ENCODE measurements at regions not wholly inside any gene's neighbourhood (a gene's known extent, or its start where the extent isn't known, plus 50 kb on each side); places are given as distances from the start of the nearest gene placed in this dataset.

DNA sequence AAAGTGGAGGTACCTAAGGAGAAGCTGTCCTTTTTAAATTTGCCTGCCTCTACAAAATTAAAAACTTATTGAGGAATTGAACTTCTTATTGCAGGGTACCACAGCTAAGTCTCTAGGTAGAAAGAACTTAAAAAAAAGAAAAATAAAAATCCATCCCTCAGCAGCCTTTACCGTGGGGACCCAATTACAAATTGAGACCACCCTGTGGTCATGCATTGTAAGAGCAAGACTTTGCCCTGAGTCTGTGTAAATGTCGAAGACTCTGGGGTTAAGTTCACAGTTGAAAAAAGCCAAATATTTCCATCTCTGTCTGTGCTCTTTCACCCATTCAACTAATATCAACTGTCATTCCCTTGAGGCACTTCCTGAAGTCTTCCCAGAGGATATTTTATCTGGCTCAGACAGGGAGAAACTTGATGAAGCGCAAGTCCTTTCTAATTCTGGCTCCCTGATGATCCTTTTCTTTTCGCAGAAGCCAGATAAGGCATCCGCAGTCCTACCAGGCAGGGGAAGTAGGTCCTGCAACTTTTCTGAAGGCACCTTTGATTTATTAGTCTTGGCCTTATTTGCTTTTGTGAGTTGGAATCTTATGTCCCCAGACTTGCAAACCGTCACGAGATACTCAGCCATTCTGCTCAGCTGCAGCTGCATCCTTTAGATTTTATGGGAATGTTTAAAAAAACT, 323.8 kb upstream of the WWC1 start:
- no peak for DNase-seq

DNA sequence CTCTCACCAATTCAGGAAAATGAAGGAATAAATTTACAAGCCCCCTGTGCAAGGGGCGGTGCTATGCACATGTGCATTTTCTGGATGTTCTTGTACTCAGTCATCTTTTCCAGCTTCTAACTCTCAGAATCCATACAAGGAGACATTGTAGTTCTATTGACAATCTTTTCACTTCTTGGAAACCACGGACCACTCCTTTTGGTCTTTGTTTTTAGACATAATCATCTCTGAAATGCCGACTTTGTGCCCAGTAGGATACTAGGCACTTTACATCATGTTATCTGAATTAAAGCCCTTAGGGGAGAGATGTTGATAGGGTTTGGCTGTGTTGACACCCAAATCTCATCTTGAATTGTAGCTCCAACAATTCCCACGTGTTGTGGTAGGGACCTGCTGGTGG, 322.6 kb upstream of the WWC1 start:
- DNase-seq, result no peak

DNA sequence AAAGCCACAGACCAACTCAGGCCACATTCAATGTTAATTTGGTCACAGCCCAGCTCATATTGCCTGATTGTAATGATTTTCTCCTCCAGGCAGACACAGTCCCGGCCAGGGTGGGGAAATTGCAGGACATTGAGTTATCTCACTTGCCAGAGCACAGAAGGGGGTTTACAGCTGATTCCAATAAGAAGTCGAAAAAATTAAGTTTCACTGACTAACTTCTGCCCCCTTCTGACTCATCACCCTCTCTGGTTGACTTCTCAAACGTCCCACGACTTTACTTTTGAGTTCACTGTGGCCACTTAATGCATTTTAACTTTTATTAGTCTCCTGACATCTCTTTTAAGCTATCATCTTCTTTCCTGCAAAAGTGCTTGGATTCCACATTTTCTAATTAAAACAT, 321.4 kb upstream of the WWC1 start:
- DNase-seq, result no peak

DNA sequence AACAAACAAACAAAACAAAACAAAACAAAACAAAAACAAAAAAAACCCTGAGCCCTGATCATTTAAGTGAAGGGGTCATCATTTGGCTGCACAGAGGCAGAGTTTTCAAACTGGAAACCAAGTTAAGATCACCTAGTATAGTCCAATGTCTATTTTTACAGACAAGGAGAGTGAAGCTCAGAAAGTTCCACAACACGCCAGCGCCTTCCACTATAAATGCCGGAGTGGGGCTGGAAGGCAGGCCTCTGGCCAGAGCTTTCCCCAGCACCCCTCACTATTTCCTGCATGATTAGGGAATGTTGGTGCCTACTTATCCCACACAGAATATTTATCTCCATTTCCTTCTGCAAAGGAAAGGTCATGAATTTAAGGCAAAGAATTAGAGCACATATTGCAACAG, 319.7 kb upstream of the WWC1 start:
- no peak for DNase-seq

DNA sequence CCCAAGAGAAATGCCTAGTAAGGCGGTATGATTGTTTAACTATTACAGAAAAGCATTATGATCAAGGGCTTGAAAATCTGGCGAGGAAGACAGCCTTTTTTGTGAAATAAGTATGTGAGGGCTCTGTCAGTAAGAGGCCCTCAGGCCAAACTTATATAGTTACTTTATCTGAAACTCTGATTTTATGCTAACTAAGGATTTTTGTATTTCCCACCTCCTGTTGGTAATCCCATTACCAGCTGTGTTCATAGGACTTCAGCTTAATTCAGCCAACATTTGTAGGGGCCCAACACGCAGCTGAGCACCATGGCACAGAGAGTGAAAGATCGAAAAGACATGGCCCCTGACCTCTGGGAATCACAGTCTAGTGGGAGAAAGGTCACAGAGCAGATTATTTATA, 318.3 kb upstream of the WWC1 start:
- no peak for DNase-seq

DNA sequence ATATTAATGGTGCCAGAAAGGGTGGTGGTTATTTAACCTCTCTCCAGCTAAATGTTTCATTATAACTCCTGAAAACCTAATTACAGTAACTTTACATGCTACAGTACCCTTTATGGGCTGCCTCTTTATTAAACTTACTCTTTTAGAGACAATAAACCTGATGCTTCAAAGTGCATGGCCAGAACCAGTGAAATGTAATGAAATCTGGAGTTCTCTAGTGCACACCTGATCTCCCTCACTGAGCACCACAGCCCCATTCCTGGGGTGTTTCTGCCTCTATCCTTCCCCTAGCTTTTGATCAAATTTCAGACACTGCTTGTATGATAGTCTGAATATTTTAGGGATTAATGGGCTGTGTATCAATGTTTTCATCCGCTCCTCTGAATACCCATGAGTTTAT, 306.5 kb upstream of the WWC1 start:
- DNase-seq, result no peak

DNA sequence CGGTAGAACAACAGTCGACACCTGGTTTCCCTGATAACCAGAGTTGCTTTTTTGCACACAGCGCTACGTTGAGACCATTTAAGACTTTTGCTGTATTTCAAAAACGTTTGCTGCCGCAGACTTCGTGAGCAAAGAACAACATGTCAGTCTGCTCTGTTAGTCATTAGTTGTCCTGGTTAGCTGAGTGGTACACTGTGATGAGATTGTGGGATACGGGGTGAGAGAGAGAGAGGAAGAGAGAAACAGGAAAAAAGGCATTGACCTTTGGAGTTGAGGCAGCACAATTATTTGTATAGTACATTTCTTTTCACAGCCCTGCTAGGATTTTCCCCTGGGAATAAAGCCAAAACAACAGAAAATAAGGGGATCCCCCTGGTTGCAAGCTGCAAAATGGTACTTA, 306.1 kb upstream of the WWC1 start:
- no peak for DNase-seq

DNA sequence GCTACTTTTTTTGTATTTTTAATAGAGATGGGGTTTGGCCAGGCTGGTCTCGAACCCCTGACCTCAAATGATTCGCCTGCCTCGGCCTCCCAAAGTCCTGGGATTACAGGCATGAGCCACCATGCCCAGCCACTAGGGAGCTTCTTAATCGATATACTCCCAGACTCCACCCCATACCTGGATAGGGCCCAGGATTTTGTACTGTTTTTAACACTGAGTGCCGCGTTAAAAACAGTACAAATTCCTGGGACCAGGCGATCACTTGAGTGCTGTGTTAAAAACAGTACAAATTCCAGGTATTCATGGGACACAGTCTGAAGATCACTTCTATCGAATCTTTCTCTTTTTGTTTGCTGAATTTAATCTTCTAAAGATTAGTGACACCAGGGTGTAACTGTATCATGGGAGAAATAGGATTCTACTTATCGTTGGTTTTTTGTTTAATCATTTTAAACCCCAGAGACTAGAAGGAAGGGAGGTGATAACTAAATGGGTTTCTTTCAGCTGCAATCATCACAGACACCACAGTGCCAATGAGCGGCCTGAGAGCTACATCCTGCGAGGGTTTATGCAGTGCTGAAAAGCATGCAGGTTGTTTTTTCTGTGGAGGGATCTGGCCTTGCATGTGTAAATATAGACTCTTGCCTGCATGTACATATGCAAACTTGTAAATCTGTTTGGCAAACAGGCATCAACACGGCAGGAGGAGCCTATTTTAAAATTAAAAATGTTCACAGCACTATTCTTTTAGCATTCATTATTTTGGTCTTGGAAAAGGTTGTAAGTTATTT, 303.8 kb upstream of the WWC1 start:
- no peak for DNase-seq

DNA sequence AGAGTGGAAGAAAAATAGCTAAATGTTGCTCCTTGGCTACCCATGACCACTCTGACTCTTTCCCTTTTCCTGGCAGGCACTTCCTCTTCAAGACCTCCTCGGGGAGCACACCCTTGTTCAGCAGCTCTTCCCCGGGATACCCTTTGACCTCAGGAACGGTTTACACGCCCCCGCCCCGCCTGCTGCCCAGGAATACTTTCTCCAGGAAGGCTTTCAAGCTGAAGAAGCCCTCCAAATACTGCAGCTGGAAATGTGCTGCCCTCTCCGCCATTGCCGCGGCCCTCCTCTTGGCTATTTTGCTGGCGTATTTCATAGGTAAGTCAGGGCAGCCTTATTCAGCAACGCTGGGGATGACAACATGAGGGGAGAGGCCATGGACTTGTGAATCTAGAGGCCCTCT, 298.6 kb upstream of the WWC1 start:
- DNase-seq, result no peak

DNA sequence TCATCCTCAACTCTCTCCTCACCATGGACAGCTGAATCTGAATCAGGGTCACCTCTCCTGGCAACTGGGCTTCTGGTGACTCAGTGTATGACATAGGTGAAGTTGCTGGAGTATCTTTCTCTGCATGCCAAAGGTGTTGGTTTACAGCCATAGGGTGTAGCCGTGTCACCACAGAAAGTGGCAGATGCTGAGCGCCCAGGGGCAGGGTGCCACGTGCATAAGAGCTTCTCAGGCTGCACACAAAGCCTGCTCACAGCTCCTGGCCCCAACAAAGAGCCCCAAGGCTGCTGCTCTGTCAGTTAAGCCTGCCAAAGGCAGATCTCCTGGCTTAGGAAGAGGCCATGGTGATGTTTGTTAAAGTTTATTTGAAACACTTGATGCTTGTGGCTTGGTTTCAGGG, 297.7 kb upstream of the WWC1 start:
- no peak for DNase-seq

DNA sequence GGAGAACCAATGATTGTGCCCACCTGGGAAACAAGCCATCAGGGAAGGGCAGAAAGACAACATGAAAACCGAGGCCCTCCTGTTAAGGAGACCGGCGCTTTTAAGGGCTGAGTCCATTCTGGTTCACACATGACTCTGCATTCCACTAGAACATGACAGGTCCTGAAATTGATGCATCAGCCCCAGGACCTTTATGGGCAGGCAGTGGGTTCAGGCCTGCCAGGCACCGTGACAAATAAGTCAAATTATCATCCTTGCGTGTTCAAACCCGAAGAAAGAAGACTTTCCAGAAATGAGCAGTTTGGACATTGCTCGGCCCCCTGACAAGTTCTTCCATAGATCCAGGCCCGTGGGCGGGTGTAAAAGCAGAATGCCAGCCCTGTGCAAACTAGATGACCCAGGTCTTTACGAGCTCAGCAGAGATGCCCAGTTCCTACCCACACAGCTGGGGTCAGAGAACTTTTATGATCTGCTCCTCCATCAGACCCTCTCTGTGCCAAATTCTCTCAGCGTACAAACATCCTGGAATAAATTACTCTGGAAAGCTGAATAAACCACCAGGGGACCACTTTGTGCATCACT, 295.5 kb upstream of the WWC1 start:
- no peak for DNase-seq

DNA sequence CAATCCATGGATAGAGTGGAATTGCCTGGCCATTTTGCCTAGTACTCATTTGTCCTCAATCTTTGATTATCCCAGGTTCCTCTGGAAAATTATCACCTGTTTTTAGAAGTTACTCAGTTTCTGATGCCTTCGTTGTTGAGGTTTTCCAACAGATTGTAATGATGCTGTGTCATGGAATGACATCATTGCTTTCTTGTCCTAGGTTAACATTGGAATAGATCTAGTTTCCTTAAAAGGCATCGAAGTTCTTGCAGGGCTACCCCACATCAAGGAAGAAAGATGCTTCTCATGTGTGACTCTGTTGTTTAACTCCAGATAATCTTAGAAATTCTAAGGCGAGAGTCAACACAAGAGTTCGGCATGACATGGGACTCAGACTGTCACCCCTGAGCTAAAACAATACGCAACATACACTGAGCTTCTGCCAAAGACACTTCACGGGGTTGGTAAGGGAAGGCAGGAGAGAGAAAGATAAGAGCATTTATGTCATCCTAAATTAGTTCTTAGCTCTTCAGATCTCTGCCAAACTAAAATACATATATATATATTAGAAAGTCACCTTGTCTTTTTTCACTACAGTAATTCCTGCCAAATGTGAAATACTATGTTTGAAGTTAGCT, 293.2 kb upstream of the WWC1 start:
- no peak for DNase-seq

DNA sequence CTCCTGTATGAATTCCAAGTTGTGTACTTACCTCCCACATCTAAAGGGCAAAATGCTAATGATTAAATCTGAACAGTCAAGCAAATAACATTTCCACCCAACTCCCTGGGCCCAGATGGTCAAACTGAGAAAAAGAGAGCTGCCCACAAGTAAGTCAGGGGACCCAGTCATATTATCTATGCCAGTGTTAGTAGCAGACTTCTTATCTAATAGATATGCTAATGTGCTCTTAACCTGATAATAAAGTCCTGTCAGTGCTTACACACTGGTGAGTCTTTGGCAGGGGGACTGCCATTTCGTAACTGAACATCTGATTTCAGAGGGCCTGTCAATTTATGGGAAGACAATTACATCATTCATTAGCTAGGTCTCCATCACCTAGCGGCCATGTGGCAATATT, 292.3 kb upstream of the WWC1 start:
- no peak for DNase-seq

DNA sequence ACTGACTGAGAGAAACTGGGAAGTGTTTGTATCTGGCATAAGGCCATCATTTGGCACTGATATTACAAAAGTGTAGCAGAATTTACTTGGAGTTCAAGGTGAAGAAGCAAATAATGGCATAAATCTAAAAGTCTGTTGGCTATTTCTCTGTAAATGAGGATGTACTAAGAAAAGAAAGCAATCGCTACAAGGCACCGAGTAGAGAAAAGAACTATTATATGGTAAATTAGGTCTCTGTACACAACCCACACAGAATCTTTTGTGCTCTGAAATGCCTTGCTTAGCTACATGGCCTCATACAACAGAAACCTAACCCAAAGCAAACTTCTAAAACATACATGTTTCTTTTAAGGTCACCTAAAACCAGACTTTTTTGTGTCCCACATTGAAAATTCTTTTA, 290.1 kb upstream of the WWC1 start:
- no peak for DNase-seq

DNA sequence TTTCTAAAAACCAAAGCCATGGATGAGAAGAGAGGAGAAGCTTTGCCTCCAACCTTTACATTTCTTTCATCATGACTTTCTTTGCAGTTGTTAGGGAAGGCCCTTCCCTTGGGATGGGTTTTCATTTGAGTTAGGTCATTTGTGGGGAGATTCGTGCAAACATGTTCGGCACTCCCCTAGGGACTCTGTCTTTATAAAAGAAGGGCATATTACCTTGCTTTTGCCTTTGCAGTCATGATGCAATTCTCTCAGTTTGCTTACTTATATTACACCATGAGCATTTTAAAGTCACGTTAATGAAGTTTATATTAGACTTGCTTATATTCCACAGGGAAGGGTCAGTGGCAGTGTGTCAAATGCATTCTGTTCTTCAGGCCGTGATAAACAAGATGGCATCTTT, 289.3 kb upstream of the WWC1 start:
- DNase-seq, result no peak

DNA sequence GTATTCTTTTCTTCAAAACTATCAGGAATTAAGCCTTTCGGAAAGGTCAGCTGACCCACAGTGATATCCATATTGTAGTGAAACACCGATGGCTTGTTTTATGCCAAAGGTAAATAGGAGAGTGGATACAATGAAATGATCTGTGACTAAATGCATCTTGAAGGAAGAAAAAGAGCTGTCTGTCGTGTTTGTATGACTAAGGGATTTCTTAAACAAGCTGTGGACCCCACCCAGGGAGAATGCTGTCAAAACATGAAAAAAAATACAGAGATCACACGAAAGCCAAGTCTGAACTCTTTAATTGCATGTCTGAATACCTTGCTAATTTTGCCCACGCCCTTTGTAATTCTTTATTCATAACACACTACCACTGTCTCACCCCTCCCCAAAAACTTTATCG, 286.4 kb upstream of the WWC1 start:
- no peak for DNase-seq

DNA sequence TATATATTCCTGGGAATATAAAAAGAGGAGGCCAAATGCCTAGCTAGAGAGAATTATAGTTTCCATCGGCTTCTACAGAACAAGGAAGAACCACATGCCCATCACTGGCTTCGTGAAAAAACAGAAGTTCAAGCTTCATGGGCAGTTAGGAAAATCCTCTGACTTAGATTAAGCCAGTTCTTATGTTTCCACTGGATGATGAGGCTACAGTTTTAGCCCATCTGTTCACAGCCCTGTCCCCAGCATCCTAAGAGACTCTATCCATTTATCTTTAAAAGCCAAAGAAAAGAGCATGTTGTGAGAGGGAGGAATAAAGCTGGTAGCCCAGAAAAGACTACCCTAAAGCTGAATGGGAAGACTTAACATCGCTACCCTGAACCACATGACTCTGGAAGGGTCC, 285.5 kb upstream of the WWC1 start:
- DNase-seq, result no peak

DNA sequence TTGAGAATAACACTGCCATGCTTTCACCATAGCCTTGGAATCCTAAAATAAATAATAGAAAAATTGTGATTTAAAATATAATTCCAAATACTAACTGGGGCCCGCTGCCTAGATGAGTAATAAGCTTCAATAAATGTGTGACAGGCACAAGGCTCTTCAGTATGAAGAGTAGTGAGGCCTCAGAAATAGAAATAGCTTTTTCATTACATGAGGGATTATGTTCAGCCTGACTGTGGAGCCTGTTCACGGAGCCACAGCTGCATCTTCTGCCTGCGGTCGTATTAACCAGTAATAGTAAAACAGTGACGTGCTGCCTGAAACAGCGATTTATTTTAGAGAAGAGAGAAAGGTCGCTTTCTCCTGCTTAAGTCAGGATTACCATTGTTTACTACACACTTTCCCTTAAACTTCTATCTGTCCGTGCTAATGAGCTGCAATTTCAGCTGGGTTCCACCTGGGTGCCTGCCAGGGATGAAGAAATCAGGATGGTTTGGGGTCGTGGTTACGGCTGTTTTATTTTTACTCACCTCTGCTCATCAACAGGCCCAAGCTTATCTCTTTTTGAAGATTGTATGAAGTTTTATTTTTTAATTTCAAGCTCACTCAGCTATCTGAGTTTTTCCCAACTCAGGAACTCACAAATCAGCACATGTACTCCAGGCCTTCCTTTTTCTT, 284.9 kb upstream of the WWC1 start:
- DNase-seq, result no peak

DNA sequence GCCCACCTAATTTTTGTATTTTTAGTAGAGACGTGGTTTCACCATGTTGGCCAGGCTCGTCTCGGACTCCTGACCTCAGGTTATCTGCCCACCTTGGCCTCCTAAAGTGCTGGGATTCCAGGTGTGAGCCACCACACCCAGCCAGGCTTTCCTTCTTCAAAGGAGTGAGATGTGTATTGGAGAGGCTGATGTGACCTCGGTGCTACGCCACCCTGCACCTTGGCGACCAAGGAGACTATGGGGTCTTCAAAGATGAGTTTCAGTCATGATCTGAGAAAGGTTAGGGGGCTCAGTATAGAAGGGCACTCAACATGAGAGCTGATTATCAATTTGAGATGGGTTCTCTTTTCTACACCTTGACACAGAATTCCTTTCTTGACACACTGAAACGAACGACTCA, 284.2 kb upstream of the WWC1 start:
- DNase-seq, result no peak

DNA sequence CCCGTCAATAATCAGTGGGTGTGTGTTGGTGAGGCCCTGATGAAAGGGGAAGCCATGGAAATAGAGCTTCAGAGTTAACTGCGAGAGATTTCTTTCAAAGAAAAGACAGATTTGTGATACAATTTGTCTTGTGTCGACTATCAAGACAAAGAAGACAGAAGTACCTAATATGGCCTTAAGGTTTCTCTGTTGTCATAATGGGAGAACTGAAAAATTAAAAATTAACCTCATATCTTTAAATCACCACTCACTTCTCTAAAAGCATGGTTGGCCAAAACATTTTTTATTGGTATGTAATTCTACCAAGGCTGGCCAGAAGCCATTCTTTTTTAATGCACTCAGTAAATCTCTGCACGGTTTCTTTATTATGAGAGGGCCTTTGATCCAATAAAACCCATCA, 282.9 kb upstream of the WWC1 start:
- no peak for DNase-seq

DNA sequence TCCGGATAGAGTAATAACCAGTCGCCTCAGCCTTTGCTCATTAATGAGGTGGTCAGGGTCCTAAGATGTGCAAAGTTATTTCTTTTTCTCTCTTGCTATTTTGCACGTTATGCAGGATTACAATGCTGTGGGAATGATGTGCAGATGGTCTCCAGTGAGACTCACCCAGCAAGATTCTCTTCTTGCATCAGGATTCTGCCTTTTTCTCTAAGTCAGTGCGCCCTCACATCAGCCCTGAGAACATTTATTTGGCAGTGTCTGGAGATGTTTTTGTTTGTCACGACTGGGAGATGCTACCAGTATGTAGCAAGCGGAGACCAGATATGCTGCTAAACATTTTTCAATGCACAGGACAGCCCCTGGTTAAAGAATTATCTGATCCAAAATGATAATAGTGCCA, 280.3 kb upstream of the WWC1 start:
- DNase-seq, result no peak

DNA sequence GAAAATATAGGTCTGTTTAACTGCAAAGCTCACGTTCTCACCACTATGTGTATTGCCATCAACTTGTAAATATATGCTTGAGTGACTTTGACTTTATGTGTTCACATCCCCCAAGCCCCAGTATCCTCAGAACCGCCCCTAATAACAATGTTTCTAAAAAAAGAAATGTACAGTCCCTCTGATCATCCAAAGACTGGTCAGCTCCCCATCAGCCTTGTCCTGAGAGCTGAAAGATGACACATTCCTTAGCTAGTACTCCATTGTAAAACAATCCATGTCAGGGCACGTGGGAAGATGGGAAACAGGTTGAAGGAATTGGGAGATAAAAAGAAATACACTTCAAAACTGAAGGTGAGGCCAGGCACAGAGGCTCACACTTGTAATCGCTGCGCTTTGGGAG, 279.4 kb upstream of the WWC1 start:
- no peak for DNase-seq

DNA sequence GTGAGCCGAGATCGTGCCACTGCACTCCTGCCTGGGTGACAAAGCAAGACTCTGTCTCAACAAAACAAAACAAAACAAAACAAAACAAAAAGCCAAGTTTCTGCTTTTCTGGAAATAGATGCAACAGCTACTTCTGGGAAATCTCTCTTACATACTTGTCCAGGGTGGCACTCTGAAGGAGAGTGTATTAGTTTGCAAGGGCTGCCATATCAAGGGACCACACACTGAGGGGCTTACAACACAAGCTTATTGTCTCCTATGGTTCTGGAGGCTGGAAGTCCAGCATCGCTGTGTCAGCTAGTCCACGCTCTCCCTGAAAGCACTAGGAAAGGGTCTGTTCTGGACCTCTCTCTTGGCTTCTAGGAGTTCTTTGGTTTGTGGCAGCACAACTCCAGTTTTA, 277.9 kb upstream of the WWC1 start:
- DNase-seq, result no peak

All from muscle of arm (tissue), 1 donor.